HUDEP-2 (cell line): ENCODE measurements at regions not wholly inside any gene's neighbourhood (a gene's known extent, or its start where the extent isn't known, plus 50 kb on each side); places are given as distances from the start of the nearest gene placed in this dataset.
"Not testable (repeated sequence)": the region's sequence is repeated elsewhere in the genome, so short reads cannot be mapped to it uniquely, and the experiment has no call there.

ENCODE experiments used
- DNase-seq, 76 experiments: peaks; one replicate each; lab custom pipeline; 2025; ENCODE audit not compliant: unreplicated experiment in 76 of 76; lab: John Stamatoyannopoulos, UW

GRCh38 chr3:161689584-161690298 lies 193.1 kb downstream of the OTOL1 start:
- DNase-seq: no peak

- DNase-seq: no peak
Measured at GRCh38 chr3:161690299-161690620, 193.7 kb downstream of the OTOL1 start.

DNA sequence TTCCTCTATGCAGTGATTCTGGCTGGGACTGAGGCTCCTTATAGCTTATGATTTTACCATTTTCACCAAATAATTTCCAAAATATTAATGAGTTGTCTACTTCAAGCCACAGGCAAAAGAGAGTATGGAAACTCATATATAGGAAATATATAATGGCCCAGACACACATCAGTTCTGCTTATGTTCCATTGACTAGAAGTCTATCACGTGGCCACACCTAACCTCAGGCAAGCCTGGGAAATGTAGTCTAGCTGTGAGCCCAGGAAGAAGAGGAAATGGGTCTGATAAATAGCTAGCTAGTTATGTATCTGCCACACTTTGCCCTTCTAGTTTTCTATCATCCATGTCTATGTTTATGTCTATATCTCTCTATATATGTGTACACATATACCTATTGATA lies 195.1 kb downstream of the OTOL1 start:
- DNase-seq: no peak

DNA sequence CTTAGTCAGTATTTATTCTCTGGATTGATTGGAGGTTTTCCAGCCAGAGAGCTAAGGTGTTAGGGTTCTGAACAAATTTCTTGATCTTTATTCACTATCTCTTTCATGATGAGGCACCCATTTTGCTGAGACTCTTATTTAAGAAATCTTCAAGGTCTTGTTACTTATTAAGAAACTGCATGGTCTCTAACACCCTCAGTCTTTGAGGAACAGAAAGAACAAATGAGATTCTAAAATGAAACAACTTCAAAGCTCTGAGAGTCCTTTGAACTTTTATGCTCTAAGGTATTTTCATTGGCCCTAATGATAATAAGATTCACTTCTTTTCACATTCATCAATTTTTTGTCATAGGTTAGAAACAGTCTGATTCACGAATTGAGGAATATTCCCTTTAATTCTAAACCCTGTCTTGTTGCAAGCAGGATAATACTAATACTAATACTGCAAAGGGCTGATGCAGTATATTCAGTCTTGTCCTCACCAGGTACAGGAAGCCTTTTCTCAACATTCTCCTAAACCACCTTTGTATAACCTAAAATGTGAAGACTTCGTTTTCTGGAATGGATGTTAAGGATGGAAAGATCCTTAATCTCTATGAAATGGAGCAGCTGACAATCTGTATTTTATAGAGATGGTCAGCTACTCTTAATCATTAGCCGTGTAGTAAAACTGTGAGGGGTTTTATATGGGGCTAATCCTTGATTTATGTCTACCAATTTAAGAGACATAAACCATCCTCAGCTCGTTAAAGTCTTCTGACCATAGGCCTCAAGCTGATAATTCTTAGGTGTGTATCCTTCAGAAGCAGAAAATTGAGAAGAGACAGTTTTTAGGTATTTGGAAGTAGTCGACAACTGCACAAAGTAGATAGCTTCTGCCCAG lies 198.3 kb downstream of the OTOL1 start:
- no peak for DNase-seq

DNA sequence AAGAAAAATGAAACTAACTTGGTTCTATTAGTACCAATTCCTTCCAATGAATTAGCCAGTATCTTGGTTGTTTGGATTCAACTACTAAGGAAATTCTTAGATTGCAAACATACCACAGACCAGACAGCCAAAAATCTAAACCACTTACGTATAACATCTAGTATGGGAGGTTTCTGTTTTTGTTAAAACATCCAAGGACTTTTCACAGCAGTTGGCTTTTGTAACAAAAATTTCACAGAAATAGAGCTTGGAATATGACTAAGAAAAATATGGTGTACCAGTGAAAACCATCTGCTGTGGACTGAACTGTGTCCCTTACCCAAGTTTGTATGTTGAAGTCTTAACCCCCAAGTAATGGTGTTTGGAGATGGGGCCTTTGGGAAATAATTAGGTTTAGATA lies 199.2 kb downstream of the OTOL1 start:
- no peak for DNase-seq

- no peak for DNase-seq
Measured at GRCh38 chr3:161700998-161701397, 204.4 kb downstream of the OTOL1 start.

- not testable (repeated sequence) for DNase-seq
Measured at GRCh38 chr3:161707253-161707652, 210.6 kb downstream of the OTOL1 start.

- no peak for DNase-seq
Measured at GRCh38 chr3:161713731-161714130, 217.1 kb downstream of the OTOL1 start.

- DNase-seq: no peak
Measured at GRCh38 chr3:161731968-161732367, 235.4 kb downstream of the OTOL1 start.

GRCh38 chr3:161737171-161737570 lies 240.6 kb downstream of the OTOL1 start:
- DNase-seq: no peak

GRCh38 chr3:161740421-161740820 lies 243.8 kb downstream of the OTOL1 start:
- no peak for DNase-seq

DNA sequence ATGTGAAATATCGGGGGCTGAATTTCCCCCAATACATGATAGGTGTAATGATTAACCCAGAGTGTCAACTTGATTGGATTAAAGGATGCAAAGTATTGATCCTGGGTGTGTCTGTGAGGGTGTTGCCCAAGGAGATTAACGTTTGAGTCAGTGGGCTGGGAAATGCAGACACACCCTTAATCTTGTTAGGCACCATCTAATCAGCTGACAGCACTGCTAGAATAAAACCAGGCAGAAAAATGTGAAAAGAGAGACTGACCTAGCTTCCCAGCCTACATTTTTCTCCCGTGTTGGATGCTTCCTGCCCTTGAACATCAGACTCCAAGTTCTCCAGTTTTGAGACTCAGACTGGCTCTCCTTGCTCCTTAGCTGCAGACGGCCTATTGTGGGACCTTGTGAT lies 247.8 kb downstream of the OTOL1 start:
- no peak for DNase-seq

DNA sequence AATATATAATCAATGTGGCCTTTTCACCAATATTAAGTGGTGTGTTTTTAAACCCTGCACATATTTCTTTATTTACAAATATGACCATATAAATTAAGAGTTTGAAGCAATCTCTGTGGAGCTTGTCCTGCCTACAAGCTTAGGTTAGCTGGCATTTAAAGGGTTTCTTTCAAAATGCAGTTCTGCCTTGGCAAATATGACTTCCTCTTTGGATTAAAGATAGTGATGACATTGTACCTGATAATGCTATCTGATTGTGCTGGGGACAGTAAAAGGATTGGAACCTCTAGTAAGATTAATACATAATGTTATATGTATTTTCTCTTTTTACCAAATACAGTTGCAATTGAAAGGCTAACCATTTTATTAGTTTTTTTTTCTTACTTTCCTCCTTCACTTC lies 249.1 kb downstream of the OTOL1 start:
- DNase-seq: no peak

- DNase-seq: no peak
Measured at GRCh38 chr3:161748049-161748448, 251.4 kb downstream of the OTOL1 start.

GRCh38 chr3:161754420-161755053 lies 257.9 kb downstream of the OTOL1 start:
- DNase-seq: no peak

DNA sequence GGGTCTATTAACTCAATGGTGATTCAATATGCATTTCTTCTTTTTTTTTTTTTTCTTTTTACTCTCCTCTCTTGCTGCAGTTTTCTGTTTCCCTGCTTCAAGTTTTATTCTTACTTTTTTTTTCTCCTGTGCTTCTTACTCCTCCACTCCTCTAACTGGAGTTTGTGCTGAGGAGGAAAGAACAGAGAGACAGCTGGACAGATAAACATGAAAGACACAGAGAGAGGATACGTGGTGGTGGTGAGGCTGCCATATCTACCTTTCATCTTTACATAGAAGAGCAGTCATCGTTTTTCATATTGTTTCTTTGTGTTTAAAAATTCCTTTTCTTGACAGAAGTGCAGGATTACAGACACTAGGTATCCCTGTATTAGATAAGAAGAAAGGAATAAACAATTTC lies 262.8 kb downstream of the OTOL1 start:
- no peak for DNase-seq

GRCh38 chr3:161766331-161766730 lies 269.7 kb downstream of the OTOL1 start:
- no peak for DNase-seq

DNA sequence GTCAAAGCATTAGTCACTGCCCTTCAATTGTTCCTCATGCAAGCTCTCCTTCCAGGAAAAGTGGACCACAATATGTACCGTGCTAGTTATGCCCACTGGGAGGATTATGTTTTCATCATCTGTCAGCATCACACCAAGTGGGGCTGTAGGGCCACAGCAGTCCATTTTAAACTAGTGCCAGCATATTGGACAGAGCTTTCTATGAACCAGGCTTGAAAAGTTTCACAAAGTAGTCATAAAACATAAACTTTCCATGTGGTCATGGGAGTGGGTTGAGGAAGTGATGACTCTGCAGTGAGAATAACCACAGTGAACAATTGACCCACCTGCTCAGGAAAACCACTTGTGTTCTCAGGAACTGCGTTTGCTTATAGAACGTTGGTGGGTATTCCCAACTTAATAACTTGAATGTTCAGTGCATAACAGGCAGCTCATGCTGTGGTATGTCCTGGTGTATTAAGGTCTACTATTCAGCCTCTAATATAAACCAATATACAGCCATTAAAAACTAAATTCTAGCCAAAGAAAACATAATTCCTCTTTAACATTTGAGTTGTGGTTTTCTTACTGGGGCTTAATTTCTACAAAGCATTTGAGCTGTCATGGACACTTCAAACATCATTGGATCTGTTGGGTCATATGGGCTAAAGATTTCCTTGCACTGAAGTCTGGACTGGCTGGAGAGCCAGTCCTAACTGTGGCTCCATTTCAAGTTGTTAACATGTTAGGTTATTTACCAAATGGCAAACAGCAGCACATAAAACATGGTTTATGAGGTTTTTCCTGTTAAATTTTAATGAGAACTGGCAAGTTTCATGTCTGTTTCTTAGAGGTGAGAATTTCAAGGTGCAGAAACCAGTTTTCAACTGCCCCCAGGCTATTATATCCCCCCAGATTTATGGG lies 274.1 kb downstream of the OTOL1 start:
- DNase-seq: no peak

DNA sequence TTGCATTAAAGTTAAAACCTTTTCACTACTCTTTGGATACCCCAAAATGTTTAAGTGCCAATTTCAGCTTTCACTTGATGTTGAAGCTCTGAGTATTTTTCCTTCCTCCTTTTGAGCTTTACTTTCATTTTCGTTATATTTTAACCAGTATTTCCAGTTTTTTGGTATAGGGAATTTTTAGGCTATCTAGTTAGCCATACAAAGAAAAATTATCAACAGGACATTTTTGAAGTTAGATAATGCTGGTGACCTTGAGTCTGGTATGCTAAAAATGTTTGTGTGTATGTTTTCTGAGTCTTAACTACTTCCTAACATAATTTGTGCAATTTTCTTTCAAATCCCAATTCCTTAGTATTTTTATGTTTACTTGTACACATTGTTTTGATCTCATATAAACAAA lies 284.8 kb downstream of the OTOL1 start:
- DNase-seq: no peak

GRCh38 chr3:161793194-161793930 lies 296.8 kb downstream of the OTOL1 start:
- no peak for DNase-seq
